GM21367 (cell line): ENCODE measurements at regions not wholly inside any gene's neighbourhood (a gene's known extent, or its start where the extent isn't known, plus 50 kb on each side); places are given as distances from the start of the nearest gene placed in this dataset.

Experiments used
- ATAC-seq: cut with Tn5 transposase; IDR thresholded peaks from one replicate; pipeline ENCODE4 v1.9.1; 2021; ENCODE audit not compliant: unreplicated experiment

DNA sequence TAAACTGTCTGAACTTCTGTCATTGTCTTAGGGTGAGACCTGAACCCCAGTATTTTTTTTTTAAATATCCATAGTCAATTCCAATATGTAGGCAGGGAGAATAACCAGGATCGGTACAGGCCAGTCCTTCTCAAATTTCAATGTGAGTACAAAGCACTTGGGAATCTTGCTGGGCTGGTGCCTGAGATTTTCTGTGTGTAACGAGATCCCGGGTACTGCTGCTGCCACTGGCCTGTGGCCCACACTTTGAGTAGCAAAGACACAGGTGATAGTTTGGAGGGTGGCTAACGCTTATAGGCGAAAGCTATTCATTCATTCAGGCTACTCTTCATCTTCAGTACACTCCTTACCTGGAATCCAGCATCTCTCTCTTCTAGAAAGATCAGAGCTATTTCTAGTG, 923.6 kb upstream of the TENM3 start:
- no peak for ATAC-seq

DNA sequence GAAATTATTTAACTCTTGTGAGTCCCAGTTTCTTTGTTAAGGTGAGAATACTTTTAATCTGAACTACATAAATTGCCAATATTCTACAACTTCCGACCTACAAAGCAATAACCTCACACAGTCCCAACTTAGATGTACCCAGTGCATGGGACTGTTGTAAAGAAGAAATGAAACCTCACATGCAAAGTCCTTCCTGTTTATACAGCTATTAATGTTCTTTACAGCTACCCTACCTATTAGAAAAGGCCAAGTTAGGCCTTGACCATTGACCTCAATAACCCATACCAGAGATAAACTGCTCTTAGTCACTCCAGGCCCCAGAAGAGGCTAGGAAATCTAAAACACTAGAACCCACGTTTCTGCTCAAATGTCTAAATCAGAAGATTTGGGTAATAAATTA, 920.1 kb upstream of the TENM3 start:
- no peak for ATAC-seq

DNA sequence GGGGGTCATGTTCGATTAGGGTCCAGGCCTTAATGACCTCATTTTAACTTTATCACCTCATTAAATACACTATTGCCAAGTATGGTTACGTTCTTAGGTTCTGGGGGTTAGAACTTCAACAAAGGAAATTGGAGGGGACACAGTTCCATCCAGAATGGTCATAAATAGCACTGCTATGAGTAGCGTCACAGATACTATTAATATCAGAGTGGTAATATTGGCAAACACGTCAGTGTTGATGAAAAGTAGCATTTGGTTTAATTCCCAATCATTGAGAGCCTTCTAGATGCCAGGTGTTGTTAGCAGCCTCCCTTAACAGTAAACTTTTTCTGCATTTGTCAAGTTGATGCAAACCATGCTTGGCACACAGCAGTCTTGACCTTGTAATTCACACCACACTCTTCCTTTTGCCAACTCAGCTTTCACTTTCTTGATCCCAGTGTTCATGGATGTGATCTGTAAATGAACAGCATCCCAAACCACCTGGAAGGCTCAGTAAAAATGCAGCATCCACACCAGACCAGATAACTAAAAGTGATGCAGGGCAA, 912.5 kb upstream of the TENM3 start:
- no peak for ATAC-seq

DNA sequence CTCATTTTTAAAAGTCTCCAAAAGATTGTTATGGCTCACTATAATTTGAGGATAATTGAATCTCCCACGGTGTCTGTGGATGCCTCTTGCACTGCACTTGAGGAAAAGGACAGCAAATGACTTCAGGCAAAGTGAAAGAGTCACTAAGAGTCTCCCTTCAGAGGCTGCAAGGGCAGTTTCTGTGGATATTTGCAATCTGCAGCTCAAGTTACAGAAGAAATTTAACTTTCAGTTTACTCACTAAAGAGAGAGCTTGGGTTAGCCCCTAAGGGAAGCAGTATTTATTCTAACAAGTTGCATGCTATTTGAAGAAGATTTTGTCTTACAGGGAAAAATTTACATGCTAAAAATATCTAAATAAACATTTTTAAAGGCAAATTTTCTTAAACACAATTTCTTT, 912.0 kb upstream of the TENM3 start:
- no peak for ATAC-seq

DNA sequence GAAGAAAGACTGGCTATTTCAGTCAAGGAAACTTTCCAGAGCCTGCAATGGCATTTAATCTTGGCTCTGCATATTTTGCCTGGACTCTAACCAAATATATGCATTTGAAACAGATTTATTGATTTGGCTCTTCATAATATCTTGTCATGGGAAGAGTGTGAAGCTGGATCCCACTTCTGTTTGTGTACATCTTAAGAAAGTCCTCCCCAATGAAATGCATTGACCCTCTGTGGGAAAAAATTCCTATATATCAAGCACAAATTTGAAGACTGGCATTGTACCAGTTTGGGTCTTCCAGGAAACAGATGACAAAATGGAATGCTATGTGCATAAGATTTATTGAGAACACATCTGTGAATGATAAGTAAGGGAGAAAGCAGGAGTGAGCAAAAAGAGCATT, 897.3 kb upstream of the TENM3 start:
- no peak for ATAC-seq

DNA sequence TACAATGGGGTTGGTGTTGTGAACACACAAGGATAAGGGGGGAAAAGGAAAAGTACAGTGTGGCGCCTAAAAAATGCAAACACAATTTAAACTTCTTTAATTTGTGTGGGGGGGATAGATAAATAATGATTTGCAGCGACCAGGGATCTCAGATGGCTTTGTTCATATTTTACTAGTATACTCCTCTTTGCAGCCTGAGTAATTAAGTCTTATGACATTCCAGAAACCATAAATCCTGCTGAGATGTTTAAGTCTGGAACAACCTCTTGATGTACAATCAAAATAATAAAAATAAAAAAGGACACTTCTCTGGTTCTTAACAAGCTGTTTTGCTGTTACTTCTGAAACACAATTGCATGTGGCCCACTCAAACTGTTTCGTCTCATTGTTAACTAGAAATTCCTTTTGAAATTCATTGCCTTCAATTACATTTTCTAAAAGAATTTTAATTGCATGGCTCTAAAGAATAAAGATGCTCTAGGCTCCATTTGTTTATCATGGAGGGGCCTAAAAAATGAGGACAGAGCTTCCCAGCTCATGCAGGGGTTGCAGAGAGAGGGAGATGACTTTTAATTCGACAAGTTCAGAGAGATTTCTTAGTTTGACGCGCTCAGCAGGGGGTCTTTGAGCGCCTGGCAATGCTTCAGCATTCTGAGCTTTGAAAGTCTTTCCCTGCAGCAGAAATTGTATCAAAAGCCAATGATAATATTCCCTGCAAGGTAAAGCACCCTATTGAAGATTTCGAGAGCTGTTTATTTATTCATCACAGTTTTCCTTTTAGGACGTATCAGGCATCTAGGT, 892.4 kb upstream of the TENM3 start:
- no peak for ATAC-seq

DNA sequence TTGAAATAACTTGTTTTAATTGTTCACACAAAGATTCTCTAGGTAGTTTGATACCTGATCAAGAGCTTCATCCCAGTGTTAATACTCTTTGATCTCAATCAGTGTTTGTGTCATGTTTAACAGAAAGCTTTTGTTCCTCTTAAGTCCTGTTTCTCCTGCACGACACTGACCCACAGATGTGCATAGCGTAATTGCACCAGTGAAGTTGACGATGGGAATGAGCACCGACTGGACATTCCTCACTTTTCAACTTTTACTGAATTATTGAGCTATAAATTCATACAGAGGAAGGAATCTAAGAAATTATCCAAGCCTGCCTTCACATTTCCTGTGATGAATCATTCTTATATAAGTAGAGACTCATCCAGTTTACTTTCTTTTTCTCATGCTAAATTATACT, 878.7 kb upstream of the TENM3 start:
- no peak for ATAC-seq

DNA sequence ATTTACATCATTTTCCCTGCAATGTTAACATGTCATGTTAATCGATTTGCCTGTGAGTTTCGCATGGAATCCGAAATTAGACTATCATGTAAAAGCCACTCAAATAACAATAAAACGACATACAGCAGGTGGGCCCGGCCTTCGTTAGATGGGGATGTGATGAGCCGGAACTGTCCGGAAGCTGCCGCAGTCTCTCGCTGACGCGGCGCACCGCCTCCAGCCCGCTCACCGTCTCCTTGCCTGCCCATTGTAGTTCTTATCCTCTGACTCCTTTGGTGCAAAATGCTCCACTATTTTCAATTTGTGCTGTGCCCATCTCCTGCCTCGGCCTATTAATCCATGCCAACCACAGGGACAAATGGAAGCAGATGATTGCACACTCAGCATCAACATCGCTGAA, 877.5 kb upstream of the TENM3 start:
- no peak for ATAC-seq

DNA sequence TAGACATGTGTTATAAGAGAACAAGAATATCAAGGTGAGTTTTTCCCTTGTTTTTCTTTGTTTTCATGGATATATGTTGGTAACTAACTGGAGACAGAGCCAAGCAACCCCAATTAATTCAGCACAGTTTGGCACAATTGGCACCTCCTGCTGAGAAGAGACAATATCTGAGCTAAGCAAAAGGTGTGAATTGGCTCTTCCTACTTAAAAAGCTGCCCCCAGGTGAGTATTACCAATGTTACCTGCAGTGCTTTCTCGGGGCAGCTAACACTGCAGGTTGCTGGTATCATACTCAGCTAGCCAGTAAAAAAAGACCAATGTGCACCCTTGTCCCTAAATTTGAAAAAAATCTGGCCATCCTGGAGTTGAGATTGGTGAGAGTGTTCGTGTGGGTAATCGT, 871.2 kb upstream of the TENM3 start:
- ATAC-seq = no peak

DNA sequence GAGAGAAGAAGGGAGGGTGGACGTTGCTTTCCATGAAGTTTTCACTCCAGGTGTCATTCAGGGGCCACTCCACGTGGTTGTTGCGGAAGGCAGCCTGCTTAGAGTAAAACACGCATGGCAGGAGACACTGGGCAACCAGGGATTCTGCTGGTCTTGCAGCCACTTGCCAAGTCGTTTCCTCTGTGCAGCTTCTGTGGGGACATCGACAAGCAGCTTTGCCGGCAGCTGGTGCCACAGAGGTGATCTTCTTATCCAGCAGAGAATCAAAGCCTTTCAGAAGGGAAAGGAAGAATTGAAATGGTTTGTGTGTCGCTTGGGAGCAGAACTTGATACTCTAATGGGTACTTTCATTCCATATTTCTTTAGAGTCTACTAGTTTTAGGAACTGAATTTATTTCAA, 867.1 kb upstream of the TENM3 start:
- ATAC-seq = no peak

DNA sequence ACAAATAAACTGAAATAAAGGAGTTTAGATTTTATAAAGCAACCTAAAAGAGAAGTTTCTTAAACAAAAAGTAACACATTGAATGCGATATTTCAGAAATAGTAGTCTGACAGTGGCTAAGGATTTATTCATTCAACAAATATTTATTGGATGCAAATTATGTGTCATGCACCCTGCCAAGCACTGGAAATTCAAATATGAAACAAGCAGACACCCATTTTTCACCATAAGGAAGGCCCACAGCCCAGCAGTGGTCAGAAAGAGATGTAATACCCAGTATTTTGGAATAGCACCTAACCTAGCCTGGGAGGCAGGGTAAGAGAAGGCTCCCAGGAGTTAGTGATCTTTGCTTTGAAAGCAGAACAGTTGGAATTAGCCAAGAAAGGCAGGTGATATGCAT, 855.1 kb upstream of the TENM3 start:
- no peak for ATAC-seq

DNA sequence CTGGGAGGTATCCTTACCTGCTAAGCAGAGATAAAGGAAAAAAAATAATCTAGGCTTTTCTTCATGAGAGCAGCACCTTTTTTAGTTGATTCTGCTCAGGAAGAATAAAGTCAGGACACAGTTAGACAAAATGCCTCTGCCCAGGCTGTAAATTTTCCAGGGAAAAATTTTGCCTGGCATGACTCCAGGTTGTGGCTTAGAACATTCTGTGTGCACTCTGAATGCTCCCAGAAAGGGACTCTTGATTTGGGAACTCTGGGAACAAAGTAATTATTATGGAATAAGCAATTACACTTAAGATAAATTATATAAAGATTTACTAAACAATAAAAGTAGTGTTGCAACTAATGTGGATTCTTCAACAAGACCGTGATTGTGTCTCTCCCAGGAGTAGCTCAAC, 826.2 kb upstream of the TENM3 start:
- no peak for ATAC-seq

DNA sequence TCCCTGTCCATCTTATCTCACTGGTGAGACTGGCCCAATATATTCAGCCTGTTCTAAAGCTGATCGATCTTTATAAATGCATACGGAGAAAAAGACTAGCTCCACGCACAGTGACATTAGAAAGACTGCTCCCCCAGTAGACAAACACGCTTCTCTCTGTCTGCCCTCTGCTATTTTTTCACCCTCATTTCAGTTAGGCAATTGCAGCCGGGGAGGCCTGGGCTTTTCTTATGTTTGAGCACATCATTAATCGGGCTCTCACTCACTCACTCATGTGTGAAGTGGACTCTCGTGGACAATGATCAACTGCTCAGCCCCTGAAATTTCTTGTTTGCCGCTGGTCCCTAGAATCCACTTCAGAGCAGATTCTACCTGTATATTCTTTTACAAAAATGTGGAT, 824.7 kb upstream of the TENM3 start:
- no peak for ATAC-seq

DNA sequence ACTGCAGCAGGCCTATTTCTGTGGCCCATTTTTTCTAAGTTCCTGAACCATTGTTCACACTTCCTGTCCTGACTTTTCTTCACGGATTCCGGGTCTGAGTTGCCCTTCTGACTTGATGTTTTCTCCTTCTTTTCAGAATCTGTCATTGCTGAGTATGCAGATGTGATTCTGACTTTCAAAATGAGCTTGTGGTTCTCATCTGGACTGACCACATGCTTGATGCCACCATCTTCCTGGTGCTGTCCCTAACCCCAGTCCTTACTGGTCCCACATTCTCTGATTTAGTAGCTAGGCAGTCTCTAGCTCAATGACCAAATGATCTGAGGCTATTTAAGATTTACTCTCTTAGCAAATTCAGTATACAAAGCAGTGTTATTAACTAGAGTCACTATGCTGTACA, 822.3 kb upstream of the TENM3 start:
- ATAC-seq = no peak

DNA sequence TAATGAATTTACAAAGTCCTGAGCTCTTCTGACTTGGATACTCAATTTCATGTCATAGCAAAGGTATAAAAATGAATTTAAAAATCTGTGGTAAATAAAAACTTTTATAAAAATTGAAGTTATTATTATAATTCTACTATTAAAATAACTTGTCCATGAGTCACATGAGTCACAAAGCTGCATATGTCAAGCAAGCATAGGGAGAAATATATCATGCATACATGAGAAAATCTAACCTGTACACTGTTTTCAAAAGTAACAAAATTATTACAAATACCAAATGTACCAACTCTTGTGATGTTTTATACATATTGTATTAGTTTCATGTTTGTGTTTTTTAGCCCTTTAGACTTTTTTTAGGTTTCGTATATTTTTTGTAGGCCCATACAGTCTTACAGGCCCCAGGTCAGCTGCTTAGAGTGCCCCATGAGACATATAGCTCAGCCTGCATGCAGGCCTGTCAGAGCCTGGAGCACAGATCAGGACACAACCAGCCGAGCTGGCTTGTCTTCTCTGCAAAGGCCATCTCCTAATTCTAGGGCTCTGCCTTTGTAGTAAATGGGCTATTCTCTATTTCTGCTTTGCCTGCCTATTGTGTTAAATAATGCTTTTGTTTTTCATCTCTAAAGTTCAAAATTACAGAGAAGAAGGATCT, 818.7 kb upstream of the TENM3 start:
- no peak for ATAC-seq

DNA sequence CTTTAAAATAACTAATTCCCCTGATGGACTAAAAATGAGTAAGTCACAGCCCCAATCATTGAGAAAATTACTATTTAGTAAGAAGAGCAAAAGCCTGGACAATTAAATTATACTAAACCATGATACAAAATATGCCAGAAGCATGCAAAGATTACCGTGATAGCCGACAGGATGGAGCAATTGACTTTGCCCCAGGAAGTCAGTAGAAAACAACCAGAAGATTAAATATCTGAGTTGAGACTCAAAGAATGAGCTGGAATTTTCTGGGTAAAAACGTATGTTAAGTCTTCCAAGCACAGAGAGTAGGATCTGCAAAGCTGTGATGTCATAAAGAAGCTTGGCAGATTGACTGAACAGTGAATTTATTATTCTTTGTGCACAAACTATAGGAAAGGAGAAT, 816.1 kb upstream of the TENM3 start:
- ATAC-seq = no peak

DNA sequence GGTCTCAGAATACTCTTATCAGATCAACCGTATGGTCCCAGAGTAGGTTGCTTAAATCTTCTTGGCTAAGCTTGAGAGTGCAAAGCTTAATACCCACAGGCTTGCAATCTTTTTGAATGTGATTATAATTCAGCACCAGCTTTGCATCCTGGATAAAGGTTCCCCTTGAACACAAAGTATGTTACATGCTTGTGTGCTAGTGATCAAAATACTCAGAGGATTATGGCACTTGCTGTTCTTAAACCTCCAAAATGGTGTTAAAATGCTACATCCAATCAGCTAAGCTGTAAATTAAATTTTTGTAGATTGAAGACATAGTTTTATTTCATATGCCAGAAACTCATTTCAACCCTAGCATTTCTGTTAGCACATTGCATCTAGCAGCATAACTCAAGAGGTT, 812.2 kb upstream of the TENM3 start:
- no peak for ATAC-seq

DNA sequence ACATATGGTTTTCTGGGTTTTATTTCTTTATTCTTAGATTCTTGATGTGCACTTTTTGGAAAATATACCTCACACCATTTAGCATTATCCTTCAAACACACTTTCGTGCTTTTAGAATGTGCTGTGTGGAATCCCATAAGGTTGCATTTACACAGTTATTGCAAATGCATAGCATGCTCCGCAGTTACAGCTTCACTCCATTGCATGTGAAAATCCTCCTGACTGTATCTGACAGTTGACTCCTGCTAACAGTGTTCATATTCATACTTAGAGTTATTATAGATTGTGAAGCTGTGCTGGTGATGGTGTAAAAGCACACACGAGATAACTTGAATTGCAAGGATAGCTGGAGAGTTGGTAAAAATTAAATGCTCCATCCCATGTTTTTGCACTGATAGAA, 811.5 kb upstream of the TENM3 start:
- ATAC-seq = no peak

DNA sequence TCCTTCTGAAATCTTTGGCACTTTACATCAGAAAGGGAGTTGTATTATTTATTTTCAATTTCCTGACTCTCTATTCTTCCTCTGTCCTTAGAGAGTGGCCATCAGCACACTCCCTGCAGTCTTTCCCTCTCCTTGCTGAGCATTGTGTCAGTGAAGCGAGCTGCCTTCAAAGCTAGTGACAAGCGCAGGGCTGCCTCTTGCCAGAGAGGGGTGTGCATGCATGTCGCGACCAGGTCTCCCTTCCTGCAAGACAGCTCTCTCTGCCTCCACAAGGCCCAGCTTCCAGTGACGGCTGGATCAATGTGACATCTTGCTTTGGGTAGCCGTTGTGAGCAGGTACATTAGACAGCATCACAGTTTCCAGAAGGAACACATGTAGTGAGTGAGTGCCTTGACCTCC, 810.9 kb upstream of the TENM3 start:
- ATAC-seq = no peak

DNA sequence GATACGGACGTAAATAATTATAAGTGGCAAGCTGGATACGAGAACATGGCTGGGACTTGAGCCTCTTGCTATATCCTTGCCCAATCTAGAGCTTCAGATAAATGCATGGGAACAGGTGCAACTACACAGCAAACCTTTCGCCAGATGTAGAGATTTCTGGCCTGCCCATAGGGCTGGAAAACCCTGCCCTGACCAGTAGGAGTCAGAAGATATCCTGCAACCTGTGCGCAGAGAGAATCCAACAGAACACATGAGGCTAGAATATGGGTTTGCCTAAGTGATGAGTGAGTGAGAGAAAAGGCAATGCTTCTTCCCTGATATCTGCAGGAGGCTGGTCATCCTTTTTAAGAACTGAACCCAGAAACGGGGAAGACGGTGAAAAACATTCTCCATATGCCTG, 805.3 kb upstream of the TENM3 start:
- ATAC-seq = no peak

DNA sequence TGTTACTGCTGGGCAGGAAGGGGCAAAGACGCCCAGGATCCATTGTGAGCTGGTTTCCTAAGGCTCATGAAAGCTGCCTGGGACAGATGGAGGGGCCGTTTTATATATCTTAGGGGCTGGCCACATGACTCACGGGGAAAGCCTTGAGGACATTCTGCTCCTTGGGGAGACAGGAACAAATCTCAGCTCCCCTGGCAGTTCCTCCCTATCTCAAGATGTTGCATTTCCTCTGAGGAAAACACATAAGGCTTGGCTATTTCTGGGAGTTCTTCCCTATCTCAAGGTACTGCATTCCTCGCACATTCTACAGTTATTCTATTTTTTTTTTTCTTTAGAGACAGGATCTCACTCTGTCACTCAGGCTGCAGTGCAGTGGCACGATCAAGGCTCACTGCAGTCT, 804.6 kb upstream of the TENM3 start:
- no peak for ATAC-seq

DNA sequence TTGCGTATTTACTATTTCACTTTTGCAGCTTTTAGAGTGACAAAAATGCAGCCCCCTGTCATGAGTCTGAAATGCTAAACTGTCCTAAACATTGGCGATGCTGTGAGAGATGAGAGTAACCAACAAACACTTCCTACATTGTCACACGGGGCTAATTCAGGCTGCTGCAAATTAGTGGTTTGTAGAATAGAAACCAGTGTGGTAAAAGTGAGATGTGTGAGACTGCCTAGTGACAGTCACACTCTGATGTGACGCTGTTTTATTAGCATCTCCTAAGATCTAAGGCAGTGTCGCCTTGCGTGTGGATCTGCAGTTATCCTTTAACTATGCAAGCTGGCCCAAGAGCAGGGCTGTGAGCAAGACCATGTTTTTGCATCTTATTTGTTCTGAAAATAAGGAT, 800.2 kb upstream of the TENM3 start:
- no peak for ATAC-seq

DNA sequence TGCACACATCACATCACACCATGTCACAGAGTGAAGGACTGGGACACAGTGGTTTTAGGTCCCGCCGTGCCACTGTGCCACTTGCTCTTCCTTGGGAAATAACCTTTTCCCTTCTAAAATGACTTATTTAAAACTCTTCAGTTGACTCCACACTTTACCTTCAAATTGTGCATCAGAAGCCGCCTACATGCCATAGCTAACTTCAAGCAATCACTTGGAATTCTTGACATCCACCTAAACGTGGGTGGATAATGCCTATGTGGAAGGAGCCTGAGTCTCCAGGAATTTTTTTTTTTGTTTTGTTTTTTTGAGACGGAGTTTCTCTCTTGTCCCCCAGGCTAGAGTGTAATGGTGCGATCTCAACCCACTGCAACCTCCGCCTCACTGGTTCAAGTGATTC, 777.4 kb upstream of the TENM3 start:
- no peak for ATAC-seq
